Small intestine (tissue), 7 donors: ENCODE measurements at regions not wholly inside any gene's neighbourhood (a gene's known extent, or its start where the extent isn't known, plus 50 kb on each side); places are given as distances from the start of the nearest gene placed in this dataset.
A peak's percentile ranks its signal among the peaks of the same experiment; 100 is the strongest.

Experiments
- DNase-seq, 2 donors: peaks; one replicate each; pipeline versions ENCODE4 v3.0.0 to v3.0.0-alpha.2; 2013
- FAIRE-seq: peaks from 2 replicates; lab custom pipeline; 2012; peaks lifted over from hg19 to GRCh38; lab: Jason Lieb, UNC
- H3K27ac ChIP-seq, 3 donors: one replicate each; pipeline ENCODE4 v1.5.1; 2013; ENCODE audit warnings: low read length in 2 of 3, mild to moderate bottlenecking in 2 of 3, control low read depth in 1 of 3, inconsistent platforms in 1 of 3, low read depth in 1 of 3, moderate library complexity in 1 of 3
- H3K27me3 ChIP-seq, 3 donors: one replicate each; pipeline ENCODE4 v1.6.1; 2013; ENCODE audit warnings: low read length in 3 of 3, inconsistent platforms in 1 of 3; ENCODE audit not compliant: control insufficient read depth in 3 of 3, insufficient read depth in 3 of 3
- H3K36me3 ChIP-seq, 3 donors: one replicate each; pipeline ENCODE4 v1.6.1; 2013; ENCODE audit warnings: low read length in 3 of 3, inconsistent platforms in 1 of 3, low read depth in 1 of 3, mild to moderate bottlenecking in 1 of 3, moderate library complexity in 1 of 3; ENCODE audit not compliant: control insufficient read depth in 3 of 3, insufficient read depth in 2 of 3
- H3K4me1 ChIP-seq, 3 donors: one replicate each; pipeline ENCODE4 v1.6.1; 2013; ENCODE audit warnings: low read length in 2 of 3, inconsistent platforms in 1 of 3, low read depth in 1 of 3, mild to moderate bottlenecking in 1 of 3, moderate library complexity in 1 of 3; ENCODE audit not compliant: control insufficient read depth in 3 of 3, insufficient read depth in 2 of 3
- H3K4me3 ChIP-seq, 3 donors: one replicate each; pipeline ENCODE4 v1.5.1; 2013; ENCODE audit warnings: low read length in 3 of 3, control low read depth in 1 of 3, inconsistent platforms in 1 of 3, low read depth in 1 of 3, mild to moderate bottlenecking in 1 of 3, moderate library complexity in 1 of 3
- H3K9me3 ChIP-seq, 2 donors: one replicate each; pipeline ENCODE4 v1.6.1; 2013; ENCODE audit warnings: low read depth in 1 of 2, low read length in 1 of 2; ENCODE audit not compliant: control insufficient read depth in 2 of 2, insufficient read depth in 1 of 2
- WGBS, 3 donors: extraction: QIAGEN DNeasy Blood & Tissue Kit; methylation state at CpG; one replicate each; pipeline ENCODE4 v1.1.7; 2013; 5-methylcytosine and 5-hydroxymethylcytosine counted together
- donor health status: healthy with polysubstance abuse.
- donor health status: control.
- donor health status: control.
- donor health status: Bipolar disorder and iron deficiency.
- donor health status: healthy.

- peaks cover 0 to under 1% (median 0%) of the 10 kb centered on the region in 3 donors for H3K4me1 ChIP-seq
- FAIRE-seq (no peak), DNase-seq (no peak)
- H3K27ac ChIP-seq, result no peak overlapping the region
- no peaks in the 10 kb centered on the region for H3K9me3 ChIP-seq
- no peaks in the 10 kb centered on the region for H3K27me3 ChIP-seq
- H3K4me3 ChIP-seq, result no peak overlapping the region
- WGBS, 3 donors, result 57 to 67% (median 60%) methylated on average over 3 of the region's 3 CpGs
- no peaks in the 10 kb centered on the region for H3K36me3 ChIP-seq
Observed at GRCh38 chrX:38868941-38869401, 67.7 kb downstream of the MID1IP1 start.

GRCh38 chrX:38870361-38870895, 69.2 kb downstream of the MID1IP1 start:
- Histone ChIP-seq H3K9me3 (no peaks in the 10 kb centered on the region), H3K27me3 (no peaks in the 10 kb centered on the region), H3K27ac (no peak overlapping the region), H3K36me3 (no peaks in the 10 kb centered on the region), H3K4me1 (no peaks in the 10 kb centered on the region), H3K4me3 (no peak overlapping the region)
- WGBS, 3 donors, result 55 to 76% (median 68%) methylated on average over 4 to 7 of the region's 7 CpGs
- FAIRE-seq (no peak), DNase-seq (no peak)

- H3K4me1 ChIP-seq, result no peaks in the 10 kb centered on the region
- no peak overlapping the region for H3K4me3 ChIP-seq
- H3K27me3 ChIP-seq, result no peaks in the 10 kb centered on the region
- DNase-seq (no peak), FAIRE-seq (no peak)
- no peaks in the 10 kb centered on the region for H3K9me3 ChIP-seq
- H3K36me3 ChIP-seq, result no peaks in the 10 kb centered on the region
- 62 to 83% (median 78%) methylated on average over 5 of the region's 5 CpGs for WGBS, 3 donors
- H3K27ac ChIP-seq, result no peak overlapping the region
Observed at GRCh38 chrX:38871129-38872029, 70.1 kb downstream of the MID1IP1 start.

- 79 to 99% (median 89%) methylated on average over 2 of the region's 2 CpGs for WGBS, 3 donors
- Histone ChIP-seq H3K27me3 (no peaks in the 10 kb centered on the region), H3K27ac (no peak overlapping the region), H3K9me3 (no peaks in the 10 kb centered on the region), H3K4me3 (no peak overlapping the region), H3K36me3 (no peaks in the 10 kb centered on the region), H3K4me1 (peaks cover 0 to 5% (median 0%) of the 10 kb centered on the region in 3 donors)
- DNase-seq (no peak), FAIRE-seq (no peak)
Observed at GRCh38 chrX:38877366-38877765, 76.1 kb downstream of the MID1IP1 start.

GRCh38 chrX:38878641-38879340, 77.5 kb downstream of the MID1IP1 start:
- Histone ChIP-seq H3K4me1 (peaks cover 0 to 5% (median 0%) of the 10 kb centered on the region in 3 donors), H3K4me3 (no peak overlapping the region), H3K9me3 (no peaks in the 10 kb centered on the region), H3K27me3 (no peaks in the 10 kb centered on the region), H3K27ac (no peak overlapping the region), H3K36me3 (no peaks in the 10 kb centered on the region)
- FAIRE-seq (no peak), DNase-seq (no peak)
- 53 to 65% (median 63%) methylated on average over 4 of the region's 4 CpGs for WGBS, 3 donors

- peak overlapping the region in 2 of 3 donors; percentile 39 to 40 for H3K27ac ChIP-seq
- FAIRE-seq, result no peak
Observed at GRCh38 chrX:38879631-38880220, 78.5 kb downstream of the MID1IP1 start.

GRCh38 chrX:38880296-38880854, 79.1 kb downstream of the MID1IP1 start:
- Histone ChIP-seq H3K4me3 (no peak overlapping the region), H3K27me3 (no peaks in the 10 kb centered on the region), H3K27ac (peak overlapping the region in 2 of 3 donors; percentile 39 to 40), H3K36me3 (no peaks in the 10 kb centered on the region), H3K4me1 (peaks cover 0 to 5% (median 0%) of the 10 kb centered on the region in 3 donors), H3K9me3 (no peaks in the 10 kb centered on the region)
- WGBS, 3 donors, result 9 to 52% (median 30%) methylated on average over 3 of the region's 3 CpGs
- DNase-seq (peak; percentile 18 to 40), FAIRE-seq (no peak)

More at GRCh38 chrX:38879631-38880220, 78.5 kb downstream of the MID1IP1 start:
- no peaks in the 10 kb centered on the region for H3K27me3 ChIP-seq
- no peaks in the 10 kb centered on the region for H3K36me3 ChIP-seq
- no peaks in the 10 kb centered on the region for H3K9me3 ChIP-seq
- WGBS, 3 donors, result 14 to 32% (median 26%) methylated on average over 4 of the region's 4 CpGs
- H3K4me1 ChIP-seq, result peaks cover 0 to 5% (median 0%) of the 10 kb centered on the region in 3 donors
- no peak overlapping the region for H3K4me3 ChIP-seq
- peak; percentile 34 to 38 for DNase-seq

GRCh38 chrX:38881066-38881465, 79.8 kb downstream of the MID1IP1 start:
- no peak for DNase-seq
- 59 to 90% (median 83%) methylated on average over 2 of the region's 2 CpGs for WGBS, 3 donors
- Histone ChIP-seq H3K9me3 (no peaks in the 10 kb centered on the region), H3K27ac (no peak overlapping the region), H3K4me3 (no peak overlapping the region), H3K27me3 (no peaks in the 10 kb centered on the region), H3K36me3 (no peaks in the 10 kb centered on the region), H3K4me1 (peaks cover 0 to 5% (median 0%) of the 10 kb centered on the region in 3 donors)
- no peak for FAIRE-seq
